Testis (tissue), 2 donors: ENCODE measurements at regions not wholly inside any gene's neighbourhood (a gene's known extent, or its start where the extent isn't known, plus 50 kb on each side); places are given as distances from the start of the nearest gene placed in this dataset.

Source experiments
- CTCF ChIP-seq, 3 experiments: fragments of 450-650 bp in 2 of 3; fragments of 200-600 bp in 1 of 3; sonication (generic) in 1 of 3; IDR thresholded peaks; one replicate each; pipeline ENCODE4 v1.5.1; 2016 to 2019; ENCODE audit warnings: antibody characterized with exemption in 3 of 3, mild to moderate bottlenecking in 2 of 3, moderate library complexity in 1 of 3
- POLR2A ChIP-seq: fragments of 450-650 bp; IDR thresholded peaks from one replicate; pipeline ENCODE4 v1.6.1; 2017; ENCODE audit warnings: antibody characterized with exemption, mild to moderate bottlenecking, moderate library complexity

- TF ChIP-seq CTCF (IDR thresholded peaks at IDR 0.05), result no peak
- no peak for TF ChIP-seq POLR2A
Measured at GRCh38 chr2:8076448-8077342, 605.2 kb upstream of the ID2 start.
